Fibroblast of mammary gland (primary cell): ENCODE measurements at regions not wholly inside any gene's neighbourhood (a gene's known extent, or its start where the extent isn't known, plus 50 kb on each side); places are given as distances from the start of the nearest gene placed in this dataset.

Experiments used
- DNase-seq: peaks from one replicate; pipeline ENCODE4 v3.0.0-alpha.2; 2010; ENCODE audit warnings: low read depth
- H3K4me3 ChIP-seq: 2 replicates; pipeline ENCODE4 v1.5.1; 2011; ENCODE audit warnings: low read depth, mild to moderate bottlenecking, low read length, moderate library complexity; ENCODE audit not compliant: control insufficient read depth
- CTCF ChIP-seq: conservative IDR thresholded peaks from 2 replicates; pipeline ENCODE4 v1.5.1; 2011; ENCODE audit warnings: low read depth, low read length, inconsistent platforms; ENCODE audit not compliant: control insufficient read depth, insufficient read depth

GRCh38 chr7:81361769-81362312 lies 408.0 kb downstream of the HGF start:
- no peak for TF ChIP-seq CTCF

GRCh38 chr7:81355911-81356310 lies 413.9 kb downstream of the HGF start:
- DNase-seq, result no peak
- H3K4me3 ChIP-seq, result no peak overlapping the region
- TF ChIP-seq CTCF, result no peak

More at GRCh38 chr7:81361769-81362312, 408.0 kb downstream of the HGF start:
- DNase-seq, result no peak
- H3K4me3 ChIP-seq, result no peak overlapping the region

DNA sequence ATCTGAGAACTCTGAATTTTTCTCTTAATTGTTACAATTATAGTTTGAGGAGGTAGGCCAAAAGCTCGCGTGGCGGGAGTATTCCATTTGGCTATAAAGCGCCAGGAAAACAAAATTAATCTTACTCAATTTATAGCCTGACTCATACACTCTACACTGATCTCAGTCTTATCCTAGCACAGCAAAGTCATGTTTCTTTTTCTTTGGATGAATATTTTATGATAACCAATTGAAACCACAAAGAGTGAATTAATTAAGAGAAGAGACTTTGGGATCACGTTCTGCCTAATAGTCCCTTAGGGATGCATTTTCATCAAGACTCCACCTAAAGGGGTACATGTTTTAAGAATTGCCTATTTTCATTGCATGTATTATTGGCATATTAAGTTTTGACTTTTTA lies 420.8 kb downstream of the HGF start:
- DNase-seq, result no peak
- no peak overlapping the region for H3K4me3 ChIP-seq
- no peak for TF ChIP-seq CTCF

DNA sequence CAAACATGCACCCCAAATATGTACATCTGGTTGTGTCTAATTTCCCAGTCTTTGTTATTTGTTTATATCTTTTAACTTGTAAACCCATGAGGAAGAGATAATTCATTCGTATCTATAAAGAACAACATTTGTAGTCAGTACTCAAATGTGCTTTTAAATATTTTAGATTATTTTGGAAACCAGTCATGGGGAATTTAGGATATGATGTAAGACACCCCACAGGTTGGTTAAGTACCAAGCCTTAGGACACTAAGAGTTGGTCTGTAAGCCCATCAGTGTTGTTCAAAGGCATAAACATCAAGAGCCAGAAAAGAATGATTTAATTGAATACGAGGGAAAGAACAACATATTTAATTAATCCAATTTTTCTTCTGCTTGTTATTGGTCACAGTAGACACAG lies 421.1 kb upstream of the SEMA3C start:
- no peak for DNase-seq
- no peak for TF ChIP-seq CTCF

GRCh38 chr7:81333536-81333935 lies 414.7 kb upstream of the SEMA3C start:
- no peak for DNase-seq
- TF ChIP-seq CTCF, result no peak
- no peak overlapping the region for H3K4me3 ChIP-seq

More for the DNA sequence above, 421.1 kb upstream of the SEMA3C start:
- H3K4me3 ChIP-seq, result no peak overlapping the region

GRCh38 chr7:81333004-81333403 lies 414.2 kb upstream of the SEMA3C start:
- no peak overlapping the region for H3K4me3 ChIP-seq
- TF ChIP-seq CTCF, result no peak
- peak; percentile 37 for DNase-seq
